Osteocyte (in vitro differentiated cells): ENCODE measurements at regions not wholly inside any gene's neighbourhood (a gene's known extent, or its start where the extent isn't known, plus 50 kb on each side); places are given as distances from the start of the nearest gene placed in this dataset.

Source experiments
- DNase-seq: peaks from one replicate; pipeline ENCODE4 v3.0.0; 2021; ENCODE audit warnings: mixed read lengths; ENCODE audit not compliant: unreplicated experiment; ENCODE audit errors: extremely low spot score
- H3K27ac Mint-ChIP-seq: one replicate; pipeline ENCODE4 v1.8.0; 2021; ENCODE audit warnings: mild to moderate bottlenecking, mixed read lengths; ENCODE audit not compliant: unreplicated experiment
- H3K27me3 Mint-ChIP-seq: one replicate; pipeline ENCODE4 v1.8.0; 2021; ENCODE audit warnings: mixed read lengths; ENCODE audit not compliant: unreplicated experiment
- H3K36me3 Mint-ChIP-seq: one replicate; pipeline ENCODE4 v1.8.0; 2021; ENCODE audit warnings: mixed read lengths; ENCODE audit not compliant: unreplicated experiment
- H3K4me1 Mint-ChIP-seq: one replicate; pipeline ENCODE4 v1.8.0; 2021; ENCODE audit warnings: mixed read lengths; ENCODE audit not compliant: unreplicated experiment
- H3K4me3 Mint-ChIP-seq: one replicate; pipeline ENCODE4 v1.8.0; 2021; ENCODE audit warnings: mild to moderate bottlenecking, moderate library complexity, mixed read lengths; ENCODE audit not compliant: unreplicated experiment
- H3K9me3 Mint-ChIP-seq: one replicate; pipeline ENCODE4 v1.8.0; 2021; ENCODE audit warnings: mixed read lengths; ENCODE audit not compliant: unreplicated experiment
- CTCF ChIP-seq: fragments of 200-600 bp; sonication (generic); IDR thresholded peaks from 2 replicates; pipeline ENCODE4 v1.5.0; 2021; ENCODE audit warnings: antibody characterized with exemption, mild to moderate bottlenecking, moderate library complexity

GRCh38 chr5:28862137-28862859, 1823.9 kb upstream of the CDH9 start:
- H3K9me3 Mint-ChIP-seq = no peaks in the 10 kb centered on the region
- H3K36me3 Mint-ChIP-seq = no peaks in the 10 kb centered on the region
- peaks cover 26% of the 10 kb centered on the region for H3K27me3 Mint-ChIP-seq
- H3K4me3 Mint-ChIP-seq = no peak overlapping the region
- TF ChIP-seq CTCF = no peak
- no peak for DNase-seq
- no peak overlapping the region for H3K27ac Mint-ChIP-seq
- no peaks in the 10 kb centered on the region for H3K4me1 Mint-ChIP-seq

DNA sequence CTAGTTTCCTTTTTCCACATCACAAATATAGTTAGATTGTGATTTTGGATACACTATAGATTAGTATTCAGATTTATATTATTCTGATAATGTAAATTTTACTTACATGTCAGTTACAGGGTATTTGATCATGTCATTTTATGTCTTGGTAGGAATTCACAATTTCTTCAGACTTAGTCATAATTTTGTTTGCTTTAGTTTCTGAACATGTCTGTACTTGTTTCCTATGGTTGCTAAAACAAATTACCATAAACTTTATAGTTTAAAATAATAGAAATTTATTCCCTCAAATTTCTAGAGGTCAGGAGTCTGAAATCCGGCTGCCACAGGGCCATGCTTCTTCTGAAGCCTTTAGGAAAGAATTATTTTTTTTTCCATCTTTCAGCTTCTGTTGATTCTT, 1817.2 kb upstream of the CDH9 start:
- Mint-ChIP-seq H3K27me3 (peaks cover 19% of the 10 kb centered on the region), H3K36me3 (no peaks in the 10 kb centered on the region), H3K4me3 (no peak overlapping the region), H3K4me1 (peaks cover 3% of the 10 kb centered on the region), H3K9me3 (no peaks in the 10 kb centered on the region), H3K27ac (no peak overlapping the region)
- no peak for TF ChIP-seq CTCF
- no peak for DNase-seq

- Mint-ChIP-seq H3K27me3 (peaks cover 8% of the 10 kb centered on the region), H3K4me3 (no peak overlapping the region), H3K4me1 (no peaks in the 10 kb centered on the region), H3K36me3 (no peaks in the 10 kb centered on the region), H3K9me3 (peaks cover 4% of the 10 kb centered on the region), H3K27ac (no peak overlapping the region)
- no peak for DNase-seq
- TF ChIP-seq CTCF = no peak
Measured at GRCh38 chr5:28850320-28850921, 1812.0 kb upstream of the CDH9 start.

- Mint-ChIP-seq H3K27me3 (peaks cover 18% of the 10 kb centered on the region), H3K36me3 (no peaks in the 10 kb centered on the region), H3K4me3 (no peak overlapping the region), H3K4me1 (no peaks in the 10 kb centered on the region), H3K27ac (no peak overlapping the region), H3K9me3 (no peaks in the 10 kb centered on the region)
- TF ChIP-seq CTCF = no peak
- DNase-seq = no peak
Measured at GRCh38 chr5:28831042-28831441, 1792.7 kb upstream of the CDH9 start.

GRCh38 chr5:28823231-28823630, 1784.8 kb upstream of the CDH9 start:
- H3K27ac Mint-ChIP-seq = no peak overlapping the region
- no peaks in the 10 kb centered on the region for H3K4me1 Mint-ChIP-seq
- no peak for TF ChIP-seq CTCF
- no peak overlapping the region for H3K4me3 Mint-ChIP-seq
- H3K9me3 Mint-ChIP-seq = no peaks in the 10 kb centered on the region
- H3K27me3 Mint-ChIP-seq = peaks cover 20% of the 10 kb centered on the region
- no peak for DNase-seq
- H3K36me3 Mint-ChIP-seq = no peaks in the 10 kb centered on the region
